ENCODE measurements at regions not wholly inside any gene's neighbourhood (a gene's known extent, or its start where the extent isn't known, plus 50 kb on each side); places are given as distances from the start of the nearest gene placed in this dataset.

DNA sequence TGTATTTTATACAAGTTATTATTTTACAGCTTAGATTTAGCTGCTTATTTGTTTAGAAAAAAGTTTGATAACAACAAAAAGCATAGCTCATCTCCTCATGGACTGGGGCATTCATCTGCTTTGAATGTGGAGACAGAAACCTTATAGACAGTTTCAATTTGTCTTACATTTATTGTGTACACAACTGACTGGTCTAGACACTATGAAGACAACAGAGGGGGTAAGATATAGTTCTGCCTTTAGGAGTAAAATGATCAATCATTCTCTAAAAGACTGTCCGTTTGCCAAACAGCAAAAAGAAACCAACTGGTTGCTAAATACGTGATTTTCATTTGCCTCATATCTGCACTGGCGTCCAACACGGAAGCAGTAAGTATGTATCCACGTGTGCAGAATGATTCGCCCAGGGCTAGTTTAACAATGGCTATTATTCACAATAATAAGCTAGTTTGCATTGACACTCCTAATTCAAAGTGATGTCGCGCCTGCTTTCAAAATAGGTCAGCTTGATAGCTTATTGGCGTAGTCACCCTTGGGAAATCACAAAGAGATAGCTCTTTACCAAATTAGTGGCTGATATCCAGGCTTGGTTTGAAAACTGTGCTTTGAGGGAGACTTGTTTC is 153.6 kb downstream of the BMP2 start:
- TF ChIP-seq EZH2 (IDR thresholded peaks at IDR 0.05; ENCODE audit: low read depth, unreplicated experiment) (no peak), POLR2AphosphoS5 (IDR thresholded peaks at IDR 0.05; ENCODE audit: low read depth) (no peak), EZH2phosphoT487 (IDR thresholded peaks at IDR 0.05; ENCODE audit: unreplicated experiment) (no peak)
- TF ChIP-seq, protein P1, sequence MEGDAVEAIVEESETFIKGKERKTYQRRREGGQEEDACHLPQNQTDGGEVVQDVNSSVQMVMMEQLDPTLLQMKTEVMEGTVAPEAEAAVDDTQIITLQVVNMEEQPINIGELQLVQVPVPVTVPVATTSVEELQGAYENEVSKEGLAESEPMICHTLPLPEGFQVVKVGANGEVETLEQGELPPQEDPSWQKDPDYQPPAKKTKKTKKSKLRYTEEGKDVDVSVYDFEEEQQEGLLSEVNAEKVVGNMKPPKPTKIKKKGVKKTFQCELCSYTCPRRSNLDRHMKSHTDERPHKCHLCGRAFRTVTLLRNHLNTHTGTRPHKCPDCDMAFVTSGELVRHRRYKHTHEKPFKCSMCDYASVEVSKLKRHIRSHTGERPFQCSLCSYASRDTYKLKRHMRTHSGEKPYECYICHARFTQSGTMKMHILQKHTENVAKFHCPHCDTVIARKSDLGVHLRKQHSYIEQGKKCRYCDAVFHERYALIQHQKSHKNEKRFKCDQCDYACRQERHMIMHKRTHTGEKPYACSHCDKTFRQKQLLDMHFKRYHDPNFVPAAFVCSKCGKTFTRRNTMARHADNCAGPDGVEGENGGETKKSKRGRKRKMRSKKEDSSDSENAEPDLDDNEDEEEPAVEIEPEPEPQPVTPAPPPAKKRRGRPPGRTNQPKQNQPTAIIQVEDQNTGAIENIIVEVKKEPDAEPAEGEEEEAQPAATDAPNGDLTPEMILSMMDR (conservative IDR thresholded peaks at IDR 0.05; ENCODE audit: low read depth in 2 of 2): no peak
- TF ChIP-seq, protein P2, sequence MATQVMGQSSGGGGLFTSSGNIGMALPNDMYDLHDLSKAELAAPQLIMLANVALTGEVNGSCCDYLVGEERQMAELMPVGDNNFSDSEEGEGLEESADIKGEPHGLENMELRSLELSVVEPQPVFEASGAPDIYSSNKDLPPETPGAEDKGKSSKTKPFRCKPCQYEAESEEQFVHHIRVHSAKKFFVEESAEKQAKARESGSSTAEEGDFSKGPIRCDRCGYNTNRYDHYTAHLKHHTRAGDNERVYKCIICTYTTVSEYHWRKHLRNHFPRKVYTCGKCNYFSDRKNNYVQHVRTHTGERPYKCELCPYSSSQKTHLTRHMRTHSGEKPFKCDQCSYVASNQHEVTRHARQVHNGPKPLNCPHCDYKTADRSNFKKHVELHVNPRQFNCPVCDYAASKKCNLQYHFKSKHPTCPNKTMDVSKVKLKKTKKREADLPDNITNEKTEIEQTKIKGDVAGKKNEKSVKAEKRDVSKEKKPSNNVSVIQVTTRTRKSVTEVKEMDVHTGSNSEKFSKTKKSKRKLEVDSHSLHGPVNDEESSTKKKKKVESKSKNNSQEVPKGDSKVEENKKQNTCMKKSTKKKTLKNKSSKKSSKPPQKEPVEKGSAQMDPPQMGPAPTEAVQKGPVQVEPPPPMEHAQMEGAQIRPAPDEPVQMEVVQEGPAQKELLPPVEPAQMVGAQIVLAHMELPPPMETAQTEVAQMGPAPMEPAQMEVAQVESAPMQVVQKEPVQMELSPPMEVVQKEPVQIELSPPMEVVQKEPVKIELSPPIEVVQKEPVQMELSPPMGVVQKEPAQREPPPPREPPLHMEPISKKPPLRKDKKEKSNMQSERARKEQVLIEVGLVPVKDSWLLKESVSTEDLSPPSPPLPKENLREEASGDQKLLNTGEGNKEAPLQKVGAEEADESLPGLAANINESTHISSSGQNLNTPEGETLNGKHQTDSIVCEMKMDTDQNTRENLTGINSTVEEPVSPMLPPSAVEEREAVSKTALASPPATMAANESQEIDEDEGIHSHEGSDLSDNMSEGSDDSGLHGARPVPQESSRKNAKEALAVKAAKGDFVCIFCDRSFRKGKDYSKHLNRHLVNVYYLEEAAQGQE (IDR thresholded peaks at IDR 0.05; ENCODE audit: unreplicated experiment): no peak

Measured in GM23338 (cell line).